Nephron progenitor cell (in vitro differentiated cells): ENCODE measurements at regions not wholly inside any gene's neighbourhood (a gene's known extent, or its start where the extent isn't known, plus 50 kb on each side); places are given as distances from the start of the nearest gene placed in this dataset.

ENCODE experiments used
- DNase-seq: peaks from one replicate; pipeline ENCODE4 v3.0.0; 2021
- H3K27ac Mint-ChIP-seq: 2 replicates; pipeline ENCODE4 v1.8.0; 2021; ENCODE audit warnings: mild to moderate bottlenecking, moderate library complexity, mixed read lengths
- H3K27me3 Mint-ChIP-seq: 2 replicates; pipeline ENCODE4 v1.8.0; 2021; ENCODE audit warnings: mild to moderate bottlenecking, low read depth, mixed read lengths; ENCODE audit not compliant: poor library complexity
- H3K36me3 Mint-ChIP-seq: 2 replicates; pipeline ENCODE4 v1.8.0; 2021; ENCODE audit warnings: low read depth, mixed read lengths
- H3K4me1 Mint-ChIP-seq: 2 replicates; pipeline ENCODE4 v1.8.0; 2021; ENCODE audit warnings: mixed read lengths
- H3K4me3 Mint-ChIP-seq: 2 replicates; pipeline ENCODE4 v1.8.0; 2021; ENCODE audit warnings: mild to moderate bottlenecking, moderate library complexity, mixed read lengths
- H3K9me3 Mint-ChIP-seq: 2 replicates; pipeline ENCODE4 v1.8.0; 2021; ENCODE audit warnings: mild to moderate bottlenecking, moderate library complexity, mixed read lengths
- CTCF ChIP-seq: fragments of 200-600 bp; sonication (generic); IDR thresholded peaks from 2 replicates; pipeline ENCODE4 v1.5.0; 2021; ENCODE audit warnings: antibody characterized with exemption

GRCh38 chr21:25427828-25428227 is 179.5 kb downstream of the MRPL39 start:
- Mint-ChIP-seq H3K4me3 (no peak overlapping the region), H3K27ac (no peak overlapping the region), H3K27me3 (peaks cover 6% of the 10 kb centered on the region), H3K36me3 (no peaks in the 10 kb centered on the region), H3K4me1 (no peaks in the 10 kb centered on the region), H3K9me3 (no peaks in the 10 kb centered on the region)
- DNase-seq = no peak
- TF ChIP-seq CTCF = no peak

- Mint-ChIP-seq H3K27me3 (peaks cover 6% of the 10 kb centered on the region), H3K4me1 (no peaks in the 10 kb centered on the region), H3K27ac (no peak overlapping the region), H3K36me3 (no peaks in the 10 kb centered on the region), H3K4me3 (no peak overlapping the region), H3K9me3 (no peaks in the 10 kb centered on the region)
- DNase-seq = no peak
- no peak for TF ChIP-seq CTCF
These were observed 180.7 kb downstream of the MRPL39 start for GRCh38 chr21:25426580-25426979.

GRCh38 chr21:25425156-25425555 is 182.1 kb downstream of the MRPL39 start:
- DNase-seq = no peak

GRCh38 chr21:25424634-25425033 is 182.6 kb downstream of the MRPL39 start:
- no peak for TF ChIP-seq CTCF
- no peak for DNase-seq
- Mint-ChIP-seq H3K36me3 (no peaks in the 10 kb centered on the region), H3K27me3 (peaks cover 6% of the 10 kb centered on the region), H3K27ac (no peak overlapping the region), H3K9me3 (no peaks in the 10 kb centered on the region), H3K4me3 (no peak overlapping the region), H3K4me1 (no peaks in the 10 kb centered on the region)

More at GRCh38 chr21:25425156-25425555, 182.1 kb downstream of the MRPL39 start:
- Mint-ChIP-seq H3K27ac (no peak overlapping the region), H3K4me3 (no peak overlapping the region), H3K9me3 (no peaks in the 10 kb centered on the region), H3K4me1 (no peaks in the 10 kb centered on the region), H3K36me3 (no peaks in the 10 kb centered on the region), H3K27me3 (peaks cover 6% of the 10 kb centered on the region)
- TF ChIP-seq CTCF = no peak

GRCh38 chr21:25424048-25424447 is 183.2 kb downstream of the MRPL39 start:
- H3K27ac Mint-ChIP-seq = no peak overlapping the region
- no peaks in the 10 kb centered on the region for H3K4me1 Mint-ChIP-seq
- no peak overlapping the region for H3K4me3 Mint-ChIP-seq
- no peaks in the 10 kb centered on the region for H3K9me3 Mint-ChIP-seq
- TF ChIP-seq CTCF = no peak
- no peak for DNase-seq
- no peaks in the 10 kb centered on the region for H3K36me3 Mint-ChIP-seq
- peaks cover 6% of the 10 kb centered on the region for H3K27me3 Mint-ChIP-seq

GRCh38 chr21:25422610-25423608 is 184.4 kb downstream of the MRPL39 start:
- TF ChIP-seq CTCF = no peak
- H3K27me3 Mint-ChIP-seq = peaks cover 6% of the 10 kb centered on the region
- H3K36me3 Mint-ChIP-seq = no peaks in the 10 kb centered on the region
- no peak overlapping the region for H3K4me3 Mint-ChIP-seq
- no peak overlapping the region for H3K27ac Mint-ChIP-seq
- no peak for DNase-seq
- no peaks in the 10 kb centered on the region for H3K4me1 Mint-ChIP-seq
- no peaks in the 10 kb centered on the region for H3K9me3 Mint-ChIP-seq
